ENCODE measurements at regions not wholly inside any gene's neighbourhood (a gene's known extent, or its start where the extent isn't known, plus 50 kb on each side); places are given as distances from the start of the nearest gene placed in this dataset.
"Not testable (repeated sequence)": the region's sequence is repeated elsewhere in the genome, so short reads cannot be mapped to it uniquely, and the experiment has no call there.

DNA sequence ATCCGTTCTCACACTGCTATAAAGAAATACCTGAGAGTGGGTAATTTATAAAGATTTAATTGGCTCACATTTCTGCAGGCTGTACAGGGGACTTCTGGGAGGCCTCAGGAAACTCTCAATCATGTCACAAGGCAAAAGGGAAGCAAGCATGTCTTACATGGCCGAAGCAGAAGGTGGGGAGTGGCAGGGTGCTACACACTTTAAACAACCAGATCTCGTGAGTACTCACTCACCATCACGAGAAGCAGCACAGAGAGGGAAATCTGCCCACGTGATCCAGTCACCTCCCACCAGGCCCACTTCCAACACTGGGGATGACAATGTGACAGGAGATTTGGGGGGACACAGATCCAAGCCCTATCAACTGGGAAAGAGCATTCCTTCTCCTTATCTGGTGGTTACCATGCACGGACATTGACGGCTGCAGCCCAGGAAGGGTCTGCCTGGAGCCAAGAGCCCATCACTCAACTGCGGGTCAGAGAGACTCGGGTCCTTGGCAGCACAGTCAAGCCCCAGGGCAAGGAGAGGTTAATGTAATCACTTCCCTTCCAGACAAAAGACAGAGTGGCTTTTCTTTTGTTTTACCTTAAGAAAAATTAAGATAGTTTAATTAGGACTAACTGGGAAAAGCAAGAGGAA is 112.3 kb upstream of the CST7 start:
- no peak for DNase-seq (ENCODE audit: low read depth, low spot score)

DNA sequence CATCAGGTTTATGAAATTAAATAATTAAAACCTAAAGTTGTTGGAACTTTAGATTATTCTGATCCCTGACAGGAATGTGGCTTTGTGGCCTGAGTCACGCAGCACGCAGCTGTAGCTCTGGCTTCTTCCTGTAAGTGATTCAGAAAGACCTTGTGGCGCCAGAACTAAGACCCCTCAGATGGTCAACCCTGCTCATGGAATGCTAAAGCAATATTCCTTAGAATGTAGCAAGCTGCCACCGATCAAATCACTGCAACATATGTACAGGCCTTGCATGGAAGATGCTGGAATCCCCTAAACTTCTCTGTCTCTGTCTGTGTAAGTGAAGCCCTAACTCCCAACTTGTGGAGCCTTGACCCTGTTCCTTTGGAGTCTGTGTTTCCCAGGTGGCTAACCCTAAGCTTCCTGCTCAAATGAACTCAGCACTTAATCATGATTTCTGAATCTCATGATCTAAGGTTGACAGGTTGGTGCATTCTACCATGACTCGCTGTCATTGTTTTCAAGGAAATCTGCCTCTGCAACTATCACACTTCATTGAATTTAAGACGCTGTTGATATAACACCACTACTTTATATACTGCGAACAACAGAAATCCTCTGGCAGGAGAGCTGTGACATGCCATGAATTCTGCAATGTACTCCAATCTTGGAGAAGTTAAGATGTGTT is 111.2 kb upstream of the CST7 start:
- no peak for DNase-seq (ENCODE audit: low read depth, low spot score)

DNA sequence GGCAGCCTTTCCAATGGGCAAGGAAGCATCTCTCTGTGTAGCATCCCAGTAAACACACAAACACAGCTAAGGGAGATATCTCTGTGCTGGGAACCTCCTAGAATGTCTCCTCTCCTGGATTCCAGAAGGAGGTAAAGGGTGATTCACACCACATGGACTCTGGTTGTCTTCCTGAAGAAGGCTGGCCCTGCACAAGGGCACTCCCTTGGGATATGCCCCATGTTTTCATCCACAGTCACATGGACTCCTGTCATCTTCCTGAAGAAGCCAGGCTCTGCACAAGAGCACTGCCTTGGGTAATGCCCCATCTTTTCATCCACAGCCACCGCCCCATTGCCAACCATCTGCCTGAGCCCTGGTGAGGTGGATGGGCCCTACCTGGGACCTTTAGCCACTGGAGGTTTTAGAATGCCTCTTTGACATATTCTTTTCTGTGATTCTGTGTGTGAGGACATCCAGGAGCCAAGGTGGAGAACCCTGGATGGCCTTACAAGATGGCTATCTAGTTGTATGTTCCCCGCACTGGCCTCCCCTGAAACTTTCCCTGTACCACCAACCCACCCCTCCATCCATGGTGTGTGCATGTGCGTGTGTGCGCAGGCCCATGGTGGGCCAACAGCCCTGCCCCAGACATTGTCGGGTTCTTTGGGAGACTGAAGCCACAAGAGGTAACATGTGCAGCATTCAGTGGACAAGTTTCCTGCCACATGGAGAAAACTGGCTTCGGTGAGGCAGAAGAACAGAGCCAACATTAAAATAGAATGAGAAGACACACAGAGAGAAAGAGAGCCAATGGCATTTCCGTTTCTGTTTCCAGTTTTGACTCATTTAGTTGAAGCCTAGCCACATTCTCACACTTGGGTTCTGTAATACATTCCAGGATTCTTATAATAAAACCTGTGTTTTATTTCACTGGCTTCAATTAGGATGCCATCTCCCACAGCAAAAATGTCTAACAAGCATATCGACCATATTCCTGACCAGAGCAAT is 110.2 kb upstream of the CST7 start:
- DNase-seq (ENCODE audit: low read depth, low spot score) = no peak

DNA sequence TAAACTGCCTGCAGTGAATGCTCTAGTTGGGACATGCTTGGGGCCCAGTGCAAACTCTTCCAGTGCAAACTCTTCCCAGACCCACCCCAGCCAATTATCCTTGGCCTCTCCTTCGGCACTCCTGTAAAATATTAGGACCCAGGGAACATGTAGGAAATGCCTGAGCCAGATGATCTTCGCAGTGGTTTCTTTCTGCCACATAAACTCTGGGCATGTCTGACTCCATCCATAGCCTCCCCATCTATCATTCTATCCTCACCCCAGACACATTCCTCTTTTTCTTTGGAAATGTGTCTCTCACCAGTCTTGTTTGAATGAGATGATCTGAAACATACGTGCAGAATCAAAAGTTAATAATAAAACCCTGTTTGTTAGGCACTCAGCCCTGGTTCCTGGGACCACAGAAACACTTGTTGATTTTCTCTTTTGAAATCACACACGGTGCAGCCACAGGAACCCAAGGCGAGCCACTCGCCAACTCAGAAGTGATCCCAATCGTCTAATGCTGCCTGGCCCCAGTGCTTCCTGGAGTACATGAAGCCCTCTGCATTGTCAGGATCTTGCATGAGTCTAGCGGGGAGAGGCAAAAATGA is 108.9 kb upstream of the CST7 start:
- DNase-seq (ENCODE audit: low read depth, low spot score) = no peak

GRCh38 chr20:24842274-24842917 is 106.7 kb upstream of the CST7 start:
- no peak for DNase-seq (ENCODE audit: low read depth, low spot score)

- DNase-seq (ENCODE audit: low read depth, low spot score) = no peak
These were observed 106.0 kb upstream of the CST7 start for GRCh38 chr20:24842918-24843715.

DNA sequence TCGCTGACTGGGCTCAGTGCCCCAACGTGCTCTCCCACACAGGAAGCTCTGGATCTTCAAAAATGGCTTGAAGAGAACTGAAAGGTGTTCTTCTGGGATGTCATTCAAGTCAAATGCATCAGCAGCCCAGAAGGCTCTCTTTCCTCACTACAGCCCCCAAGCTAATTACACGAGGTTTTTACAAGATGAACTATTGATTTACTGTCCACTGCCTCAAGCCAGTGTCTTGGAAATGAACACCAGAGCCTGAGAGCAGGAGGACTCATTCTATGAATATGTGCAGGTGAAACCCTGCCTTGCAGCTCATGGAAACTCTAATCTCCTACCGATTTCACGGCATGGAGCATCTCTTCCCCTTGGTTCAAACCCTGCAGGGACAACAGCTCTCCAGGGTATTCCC is 98.9 kb upstream of the CST7 start:
- no peak for DNase-seq (ENCODE audit: low read depth, low spot score)

DNA sequence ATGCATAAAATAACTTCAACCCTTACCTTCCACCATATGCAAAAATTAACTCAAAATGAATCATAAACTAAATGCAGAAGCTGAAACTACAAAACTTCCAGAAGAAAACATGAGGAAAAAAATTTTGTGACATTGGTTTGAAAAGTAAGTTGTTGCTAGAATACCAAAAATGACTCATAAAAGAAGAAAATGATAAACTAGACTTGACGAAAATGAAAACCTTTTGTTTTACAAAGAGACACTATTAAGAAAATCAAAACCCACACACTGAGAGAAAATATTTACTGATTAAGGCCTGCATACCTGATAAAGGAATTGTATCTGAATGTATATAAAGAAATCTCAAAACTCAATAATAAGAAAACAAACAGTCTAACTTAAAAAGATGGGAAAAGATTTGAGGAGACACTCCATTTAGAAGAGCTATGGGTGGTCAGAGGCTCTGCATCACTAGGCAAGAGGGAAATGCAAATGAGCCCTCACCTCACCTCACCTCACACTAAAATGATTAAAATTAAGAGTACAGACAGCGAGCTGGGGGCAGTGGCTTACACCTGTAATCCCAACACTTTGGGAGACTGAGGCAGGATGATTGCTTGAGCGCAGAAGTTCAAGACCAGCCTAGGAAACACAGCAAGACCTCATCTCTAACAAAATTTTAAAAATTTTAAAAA is 97.6 kb upstream of the CST7 start:
- DNase-seq (ENCODE audit: low read depth, low spot score) = no peak

DNA sequence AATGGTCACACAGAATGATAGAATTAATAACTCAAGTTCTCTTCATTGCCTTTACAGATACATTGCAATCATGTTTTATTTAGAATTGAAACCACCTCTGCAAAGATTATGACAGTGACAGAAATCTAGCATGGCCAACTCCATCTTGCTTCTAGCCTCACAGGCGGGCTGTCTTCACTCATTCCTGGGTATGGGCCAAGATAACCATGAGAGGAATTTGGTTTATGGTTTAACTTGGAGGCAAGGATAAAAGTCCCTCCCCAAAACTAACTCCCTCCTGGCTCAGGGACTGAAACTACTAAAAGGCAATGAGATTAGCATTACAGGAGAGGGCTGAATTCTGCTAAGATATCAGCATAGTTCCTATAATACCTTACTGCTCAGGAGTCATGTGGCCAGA is 95.2 kb upstream of the CST7 start:
- DNase-seq (ENCODE audit: low read depth, low spot score) = no peak

DNA sequence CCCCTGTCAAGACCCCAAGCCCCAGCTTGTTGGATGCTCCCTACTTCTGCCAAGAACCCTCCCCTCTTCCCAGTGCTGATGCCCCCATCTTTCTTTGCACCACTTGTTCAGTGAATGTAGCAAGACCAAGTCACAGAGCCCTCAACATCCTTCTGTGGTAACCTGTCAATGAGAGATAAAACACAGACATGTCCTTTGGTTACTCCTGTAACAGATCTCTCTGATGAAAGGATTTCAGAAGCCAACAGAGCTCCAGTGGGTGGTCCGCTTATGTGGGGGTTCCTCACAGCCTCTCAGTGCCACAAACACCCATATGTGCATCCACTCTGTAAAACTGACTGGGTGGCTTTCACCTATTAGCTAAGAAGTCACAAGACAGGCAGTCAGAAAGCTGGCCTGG is 93.2 kb upstream of the CST7 start:
- DNase-seq (ENCODE audit: low read depth, low spot score) = no peak

DNA sequence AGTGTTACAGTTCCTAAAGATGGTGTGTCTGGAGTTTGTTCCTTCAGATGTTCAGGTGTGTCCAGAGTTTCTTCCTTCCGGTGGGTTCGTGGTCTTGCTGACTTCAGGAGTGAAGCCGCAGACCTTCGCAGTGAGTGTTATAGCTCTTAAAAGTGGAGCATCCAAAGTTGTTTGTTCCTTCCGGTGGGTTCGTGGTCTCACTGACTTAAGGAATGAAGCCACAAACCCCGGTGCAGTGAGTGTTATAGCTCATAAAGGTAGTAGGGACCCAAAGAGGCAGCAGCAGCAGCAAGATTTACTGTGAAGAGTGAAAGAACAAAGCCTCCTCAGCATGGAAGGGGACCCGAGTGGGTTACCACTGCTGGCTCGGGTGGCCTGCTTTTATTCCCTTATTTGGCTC is 90.6 kb upstream of the CST7 start:
- not testable (repeated sequence) for DNase-seq (ENCODE audit: low read depth, low spot score)

GRCh38 chr20:24859539-24859938 is 89.5 kb upstream of the CST7 start:
- DNase-seq (ENCODE audit: low read depth, low spot score) = no peak

- no peak for DNase-seq (ENCODE audit: low read depth, low spot score)
These were observed 86.9 kb upstream of the CST7 start for GRCh38 chr20:24862186-24862585.

GRCh38 chr20:24862606-24863005 is 86.5 kb upstream of the CST7 start:
- DNase-seq (ENCODE audit: low read depth, low spot score) = no peak

GRCh38 chr20:24863356-24863755 is 85.7 kb upstream of the CST7 start:
- DNase-seq (ENCODE audit: low read depth, low spot score) = no peak

DNA sequence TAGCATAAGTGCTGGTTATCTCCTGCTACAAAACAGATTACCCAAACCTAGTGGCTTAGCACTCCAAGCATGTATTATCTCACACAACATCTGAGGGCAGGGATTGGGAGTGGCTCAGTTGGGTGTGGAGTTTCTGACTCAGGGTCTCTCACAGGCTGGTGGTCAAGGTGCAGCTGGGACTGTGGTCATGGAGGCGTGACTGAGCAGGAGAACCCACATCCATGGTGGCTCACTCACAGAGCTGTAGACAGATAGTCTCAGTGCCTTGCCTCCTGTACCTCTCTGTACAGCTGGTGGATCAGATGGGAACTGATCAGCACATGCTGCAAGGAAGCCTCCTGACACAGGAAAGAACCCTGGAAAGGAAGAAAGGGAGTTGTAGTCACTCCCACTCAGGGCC is 83.1 kb upstream of the CST7 start:
- DNase-seq (ENCODE audit: low read depth, low spot score) = no peak

DNA sequence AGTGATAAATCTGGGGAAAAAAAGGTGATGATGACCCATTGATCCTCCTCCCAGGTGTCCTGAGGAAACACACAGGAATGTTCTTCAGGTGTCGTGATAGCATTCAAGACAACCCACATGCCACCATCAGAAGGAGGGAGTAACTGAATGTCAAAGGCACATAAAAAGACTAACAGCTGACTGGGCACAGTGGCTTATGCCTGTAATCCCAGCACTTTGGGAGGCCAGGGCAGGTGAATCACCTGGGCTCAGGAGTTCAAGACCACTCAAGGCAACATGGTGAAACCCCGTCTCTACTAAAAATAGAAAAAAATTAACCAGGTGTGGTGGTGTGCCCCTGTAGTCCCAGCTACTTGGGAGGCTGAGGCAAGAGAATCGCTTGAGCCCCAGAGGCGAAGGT is 82.3 kb upstream of the CST7 start:
- DNase-seq (ENCODE audit: low read depth, low spot score) = no peak

- DNase-seq (ENCODE audit: low read depth, low spot score) = no peak
These were observed 81.5 kb upstream of the CST7 start for GRCh38 chr20:24867556-24867955.

DNA sequence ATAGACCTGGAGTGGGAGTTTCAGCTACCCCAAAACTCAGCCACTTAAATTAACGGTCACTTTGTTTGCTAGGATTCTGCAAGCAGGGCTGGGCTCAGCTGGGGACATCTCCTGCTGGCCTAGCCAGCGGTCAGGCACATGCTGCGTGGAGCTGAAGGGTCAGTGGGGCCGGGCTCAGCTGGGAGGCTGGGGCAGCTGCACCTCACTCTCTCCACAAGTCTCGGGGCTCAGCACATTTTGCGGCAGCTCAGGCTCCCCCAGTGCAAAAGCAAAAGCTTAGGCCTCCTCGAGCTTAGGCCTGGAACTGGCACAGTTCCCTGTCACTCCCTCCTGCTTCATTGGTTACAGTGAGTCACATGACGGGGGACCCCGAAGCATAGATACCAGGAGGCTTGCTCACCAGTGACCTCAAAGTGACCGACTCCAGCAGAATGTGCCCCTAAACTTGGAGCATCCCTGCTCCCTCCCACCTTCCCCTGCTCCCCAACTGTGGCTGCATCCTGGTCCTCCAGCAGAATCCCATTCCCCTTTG is 80.6 kb upstream of the CST7 start:
- no peak for DNase-seq (ENCODE audit: low read depth, low spot score)

DNA sequence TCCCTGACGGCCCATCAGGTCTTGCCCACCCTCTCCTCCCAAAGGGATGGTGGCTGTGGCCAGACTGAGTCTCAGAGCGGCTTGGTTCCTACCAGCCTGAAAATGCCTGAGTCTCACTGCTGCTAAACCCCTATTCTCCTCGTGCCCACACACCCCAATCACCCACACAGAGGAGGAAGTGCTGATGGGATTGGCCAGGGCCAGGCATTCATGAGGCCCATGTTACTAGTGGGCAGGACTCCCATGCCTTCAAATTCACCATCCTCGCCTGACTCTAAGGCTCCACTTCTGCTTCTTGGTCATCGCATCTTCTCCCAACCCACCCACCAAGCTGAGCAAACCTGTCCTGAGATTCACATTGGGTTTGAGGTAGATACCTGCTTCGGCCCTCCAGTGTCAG is 80.1 kb upstream of the CST7 start:
- DNase-seq (ENCODE audit: low read depth, low spot score) = no peak
